ENCODE measurements at regions not wholly inside any gene's neighbourhood (a gene's known extent, or its start where the extent isn't known, plus 50 kb on each side); places are given as distances from the start of the nearest gene placed in this dataset.
"Not testable (repeated sequence)": the region's sequence is repeated elsewhere in the genome, so short reads cannot be mapped to it uniquely, and the experiment has no call there.

DNA sequence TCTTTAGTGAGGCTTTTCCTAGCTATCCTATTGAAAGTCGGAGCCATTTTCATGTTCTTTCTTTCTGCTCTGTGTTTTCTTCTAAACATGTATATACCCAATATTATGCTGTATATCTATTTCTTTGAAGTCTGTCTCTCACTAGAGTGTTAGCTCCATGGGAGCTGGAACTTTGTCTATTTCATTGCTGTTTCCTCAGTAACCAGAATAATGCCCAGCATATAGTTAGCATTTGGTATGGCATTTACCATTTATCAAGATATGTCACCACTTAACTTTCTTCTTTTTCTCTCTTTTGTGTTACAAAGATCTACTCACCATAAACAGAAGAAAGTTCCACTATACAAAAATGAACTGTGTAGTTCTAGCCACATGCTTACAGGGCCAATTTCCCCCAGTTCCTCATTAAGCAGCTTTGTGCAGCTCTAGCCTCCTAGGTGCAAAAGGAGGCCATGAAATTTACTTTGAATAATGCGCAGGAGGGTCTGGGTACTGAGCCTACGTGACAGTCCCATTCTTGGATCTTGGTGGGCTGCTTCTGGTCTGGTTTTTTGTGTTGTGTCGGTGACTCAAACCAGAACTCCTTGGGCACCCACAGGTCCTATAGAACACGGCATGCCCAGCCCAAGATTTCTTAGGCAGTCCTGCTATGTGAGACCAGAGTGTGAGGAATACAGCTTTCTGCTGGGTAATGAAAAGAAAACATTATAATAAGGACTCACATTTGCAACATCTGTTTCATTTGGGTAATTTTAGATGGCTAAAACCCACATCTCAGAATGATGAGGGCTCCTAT, 302.3 kb upstream of the IGFBP7 start:
- no peak for DNase-seq

DNA sequence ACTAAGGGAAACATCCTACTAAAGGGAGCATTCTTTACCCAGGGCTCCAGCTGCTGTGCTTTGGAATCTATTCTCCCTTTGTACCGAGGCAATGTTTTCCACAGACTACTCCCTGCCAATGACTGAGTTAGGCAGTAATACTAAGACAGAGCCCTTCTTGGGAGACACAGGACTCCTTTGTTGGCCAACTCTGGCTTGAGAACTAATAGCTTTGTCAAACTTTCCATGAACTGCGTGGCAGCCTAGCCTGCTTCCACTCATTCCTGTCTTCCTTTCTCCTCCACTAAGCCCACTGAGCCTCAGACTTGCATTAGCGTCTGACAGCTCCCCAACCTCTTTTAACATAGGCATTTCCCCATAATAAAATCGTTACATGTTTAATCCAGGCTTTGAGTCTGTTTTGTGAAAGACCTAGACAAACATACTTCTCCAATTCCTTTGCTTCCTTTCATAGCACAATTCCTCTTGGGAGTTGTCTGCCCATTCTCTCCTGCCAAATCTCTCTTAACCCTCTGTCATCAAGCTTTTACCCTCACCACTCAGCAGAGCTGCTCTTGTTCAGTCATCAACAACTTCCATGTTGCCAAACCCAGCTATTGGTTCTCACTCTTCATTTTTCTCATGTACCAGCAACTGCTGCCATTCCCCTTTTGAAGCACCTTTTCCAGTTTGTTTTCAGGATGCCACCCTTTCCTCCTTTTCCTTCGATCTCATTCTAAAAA, 300.3 kb upstream of the IGFBP7 start:
- DNase-seq: no peak

DNA sequence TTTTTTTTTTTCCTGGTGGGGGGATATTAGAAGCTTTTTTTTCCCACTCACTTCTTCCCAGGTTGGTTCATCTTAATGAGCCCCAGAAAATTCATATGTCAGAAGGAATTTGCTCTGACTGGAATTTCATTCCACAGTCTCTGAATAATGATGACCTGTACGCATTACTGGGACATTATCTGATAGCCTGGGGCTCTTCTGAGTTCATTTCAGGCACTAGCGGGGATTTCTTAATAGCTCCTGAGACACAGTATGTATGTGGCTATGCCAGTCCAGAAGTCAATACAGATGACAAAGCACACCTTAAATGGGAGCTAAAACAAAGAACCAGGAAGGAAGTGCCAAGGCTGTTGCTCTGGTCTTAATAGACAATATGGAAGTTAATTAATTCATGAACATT, 295.2 kb upstream of the IGFBP7 start:
- DNase-seq: no peak

DNA sequence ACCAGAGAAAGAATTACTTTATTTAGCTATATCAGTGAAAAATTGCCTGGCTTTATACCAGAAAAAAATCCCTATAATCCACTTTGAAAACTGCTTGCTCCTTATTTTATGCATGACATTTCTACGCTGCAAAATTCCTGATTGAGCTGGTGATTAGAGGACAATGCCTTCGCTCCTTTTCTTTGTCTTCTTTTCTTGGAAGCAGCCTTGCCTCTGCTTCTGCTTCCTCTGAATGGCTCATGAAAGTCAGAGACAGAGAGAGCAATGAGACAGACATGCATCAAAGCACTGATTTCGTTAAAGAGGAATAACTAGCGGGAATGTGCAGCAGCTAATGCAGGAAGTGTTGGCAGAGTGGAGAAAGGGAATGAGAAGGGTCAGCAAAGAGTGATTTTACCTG, 294.3 kb upstream of the IGFBP7 start:
- DNase-seq: no peak

DNA sequence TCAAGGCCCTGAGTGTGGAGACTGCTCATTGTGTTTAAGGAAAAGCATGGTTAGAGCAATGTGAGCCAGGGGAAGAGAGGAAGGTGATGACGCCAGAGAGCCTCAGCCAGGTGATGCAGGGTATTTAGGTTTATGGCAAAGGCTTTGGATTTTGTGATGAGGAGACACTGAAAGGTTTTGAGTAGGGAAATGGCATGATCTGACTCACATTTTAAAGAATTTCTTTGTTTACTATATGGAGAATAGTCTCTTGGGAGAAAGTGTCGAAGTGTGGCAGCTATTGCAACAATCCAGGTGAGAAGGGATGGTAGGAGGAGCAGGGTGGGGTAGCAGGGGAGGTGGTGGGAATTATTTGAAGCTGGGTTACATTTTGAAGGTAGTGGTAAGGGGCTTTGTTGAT, 293.4 kb upstream of the IGFBP7 start:
- no peak for DNase-seq

DNA sequence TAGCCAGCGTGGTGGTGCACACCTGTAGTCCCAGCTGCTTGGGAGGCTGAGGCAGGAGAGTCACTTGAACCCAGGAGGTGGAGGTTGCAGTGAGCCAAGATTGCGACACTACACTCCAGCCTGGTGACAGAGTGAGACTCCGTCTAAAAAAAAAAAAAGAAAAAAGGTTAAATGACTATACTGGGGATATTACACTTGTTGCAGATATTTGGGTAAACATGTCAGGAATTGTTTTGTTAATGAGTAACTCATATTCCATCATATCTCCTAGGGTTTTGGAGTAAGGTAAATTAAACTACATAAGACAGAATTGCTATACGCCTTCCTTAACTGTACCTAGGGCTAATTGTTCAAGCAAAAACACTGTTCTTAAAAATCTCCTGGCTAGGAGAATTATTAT, 291.4 kb upstream of the IGFBP7 start:
- no peak for DNase-seq

DNA sequence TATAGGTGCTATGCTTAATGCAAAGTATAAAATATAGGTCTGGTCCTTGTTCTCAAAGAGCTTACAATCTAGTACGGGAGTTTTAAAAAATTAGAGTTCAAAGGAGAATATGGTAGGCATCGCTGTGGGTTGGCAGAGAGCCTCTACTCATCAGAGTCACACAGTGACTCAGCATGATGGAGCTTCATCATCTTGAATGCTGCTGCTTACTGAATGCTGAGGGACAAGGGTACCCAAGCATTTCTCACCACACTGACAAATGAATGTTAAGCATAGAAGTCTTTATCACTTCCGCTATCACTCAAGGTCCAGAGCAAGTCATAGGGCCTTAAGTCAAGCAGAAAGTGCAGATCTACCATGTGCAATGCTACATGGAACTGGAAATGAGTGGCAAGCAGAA, 268.6 kb upstream of the IGFBP7 start:
- DNase-seq: no peak

DNA sequence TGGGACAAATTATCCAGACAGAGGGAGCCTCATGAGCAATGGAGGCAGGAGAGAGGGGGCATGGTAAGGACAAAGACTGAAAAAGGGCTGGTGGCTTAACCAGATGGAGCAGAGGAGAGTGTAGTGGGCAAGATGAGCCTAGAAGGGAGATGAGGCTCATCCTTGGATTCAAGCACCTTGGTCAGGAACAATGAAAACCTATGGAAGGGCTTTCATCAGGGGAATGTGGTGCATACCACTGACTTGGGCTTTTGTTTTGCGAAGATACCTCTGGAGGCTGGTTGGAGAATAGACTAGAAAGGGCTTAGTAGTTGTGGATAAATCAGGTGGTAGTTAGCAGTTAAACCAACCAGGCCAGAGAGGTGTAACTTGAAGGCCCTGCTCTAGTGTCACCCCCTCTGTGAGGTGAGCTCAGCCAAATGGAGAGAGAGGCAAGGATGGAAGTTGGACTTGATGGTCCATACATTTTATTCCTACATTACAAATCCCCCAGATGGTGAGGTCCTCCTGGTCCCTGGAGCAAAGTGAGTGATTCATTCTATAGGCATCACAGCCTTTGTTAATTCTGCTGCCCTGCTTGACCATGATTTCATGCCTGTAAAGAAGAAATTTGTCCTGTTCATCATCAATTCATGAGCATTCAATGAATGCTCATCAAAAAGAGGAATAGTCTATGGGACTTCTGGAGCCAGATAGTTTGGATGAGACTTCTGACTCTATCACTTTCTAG, 264.8 kb upstream of the IGFBP7 start:
- DNase-seq: no peak

DNA sequence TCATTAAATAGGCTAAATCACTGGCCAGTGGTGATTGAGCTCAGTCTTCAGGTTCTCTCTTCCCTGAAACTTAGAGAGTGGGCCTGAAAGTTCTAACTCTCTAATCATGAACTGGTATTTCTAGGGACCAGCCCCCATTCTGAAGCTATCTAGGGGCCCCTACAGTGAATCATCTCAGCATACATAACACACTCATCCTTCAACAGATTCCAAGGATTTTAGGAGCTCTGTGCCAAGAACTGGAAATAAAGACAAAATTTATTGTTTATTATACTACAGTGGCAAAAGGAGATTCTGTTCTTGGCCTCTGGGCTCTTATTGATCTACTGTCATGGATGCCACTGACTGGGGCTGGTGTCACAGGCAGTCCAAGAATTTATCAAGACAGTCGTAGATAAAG, 263.8 kb upstream of the IGFBP7 start:
- DNase-seq: no peak

DNA sequence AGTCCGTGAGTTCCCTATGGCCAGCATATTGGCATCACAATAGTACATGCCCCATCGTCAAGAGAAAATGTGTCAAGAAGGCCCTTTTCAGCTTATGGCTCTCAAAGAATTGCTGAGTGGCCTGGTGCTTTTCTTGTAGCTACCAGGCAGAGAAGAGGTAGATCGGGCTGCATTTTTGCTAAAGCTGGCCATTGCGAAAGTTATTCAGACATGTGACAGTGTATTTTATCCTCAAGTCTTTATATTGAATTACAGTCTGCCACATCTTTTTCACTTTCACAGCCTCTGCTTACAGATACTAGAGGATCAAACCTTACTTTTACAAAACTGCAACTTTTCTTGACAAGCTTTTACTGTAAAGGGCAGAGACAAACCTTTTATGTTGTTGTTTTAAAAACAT, 261.5 kb upstream of the IGFBP7 start:
- no peak for DNase-seq

DNA sequence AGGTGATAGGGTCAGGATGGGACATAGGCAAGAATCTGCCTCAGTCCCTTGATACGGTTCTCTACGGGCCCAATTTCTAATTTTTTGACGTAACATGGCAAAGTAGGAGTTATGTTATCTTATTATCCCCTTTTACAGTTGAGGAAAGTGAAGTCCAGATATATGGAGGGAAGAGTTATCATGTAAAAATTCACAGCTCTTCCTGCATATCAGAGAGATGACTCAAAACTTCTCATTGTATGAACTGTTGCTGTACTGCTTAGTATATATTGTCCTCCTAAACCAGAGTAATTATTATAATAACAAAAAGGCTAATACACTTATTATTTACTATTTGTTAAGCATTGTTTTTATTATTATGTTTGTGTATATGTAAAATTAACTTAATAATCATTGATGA, 260.5 kb upstream of the IGFBP7 start:
- no peak for DNase-seq

DNA sequence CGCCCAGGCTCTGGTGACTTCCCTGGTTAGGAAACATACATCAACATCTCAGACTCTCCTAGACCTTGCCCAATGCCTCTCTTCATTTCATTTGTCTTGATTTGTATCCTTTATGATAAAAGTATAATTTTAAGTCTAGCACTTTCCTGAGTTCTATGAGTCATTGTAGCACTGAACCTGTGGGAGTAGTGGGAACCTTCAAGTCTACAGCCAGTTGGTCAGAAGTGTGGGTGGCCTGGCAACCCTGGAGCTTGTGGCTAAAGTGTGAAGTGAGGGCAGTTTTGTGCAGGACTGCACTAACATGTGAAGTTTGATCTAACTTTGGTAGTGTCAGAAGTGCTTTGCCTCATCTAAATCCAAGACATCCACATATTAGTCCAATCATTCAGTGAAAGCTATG, 259.3 kb upstream of the IGFBP7 start:
- no peak for DNase-seq

DNA sequence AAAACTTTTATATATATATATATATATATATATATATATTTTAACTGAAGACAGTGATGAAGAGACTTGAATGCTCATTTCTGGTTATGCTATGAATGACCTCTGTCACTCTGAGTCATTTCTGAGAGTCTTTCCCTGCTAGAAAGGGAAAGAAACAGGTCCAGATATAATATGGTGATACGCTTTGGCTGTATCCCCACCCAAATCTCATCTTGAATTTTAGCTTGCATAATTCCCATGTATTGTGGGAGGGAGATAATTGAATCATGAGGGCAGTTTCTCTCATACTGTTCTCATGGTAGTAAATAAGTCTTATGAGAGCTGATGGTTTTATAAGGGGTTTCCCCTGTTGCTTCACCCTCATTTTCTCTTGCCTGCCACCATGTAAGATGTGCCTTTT, 254.1 kb upstream of the IGFBP7 start:
- no peak for DNase-seq

DNA sequence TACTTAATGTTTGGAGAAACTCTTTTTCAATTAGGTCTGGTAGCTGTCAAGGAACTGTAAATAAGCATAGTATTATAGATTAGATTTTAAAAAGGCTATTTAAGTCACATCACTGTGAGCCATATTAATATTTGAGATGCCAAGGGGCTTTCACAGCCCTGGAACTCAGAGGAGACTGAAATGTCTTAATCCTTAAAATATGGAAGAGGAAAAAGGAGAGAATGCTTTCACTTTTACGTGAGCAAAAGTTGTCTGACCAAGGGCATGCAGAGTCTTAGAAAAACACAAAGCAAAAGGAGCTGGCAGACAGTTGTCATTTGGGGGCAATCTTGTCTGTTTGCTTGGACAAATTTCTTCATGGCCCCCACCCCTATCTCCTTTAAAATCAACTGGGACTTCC, 253.2 kb upstream of the IGFBP7 start:
- no peak for DNase-seq

DNA sequence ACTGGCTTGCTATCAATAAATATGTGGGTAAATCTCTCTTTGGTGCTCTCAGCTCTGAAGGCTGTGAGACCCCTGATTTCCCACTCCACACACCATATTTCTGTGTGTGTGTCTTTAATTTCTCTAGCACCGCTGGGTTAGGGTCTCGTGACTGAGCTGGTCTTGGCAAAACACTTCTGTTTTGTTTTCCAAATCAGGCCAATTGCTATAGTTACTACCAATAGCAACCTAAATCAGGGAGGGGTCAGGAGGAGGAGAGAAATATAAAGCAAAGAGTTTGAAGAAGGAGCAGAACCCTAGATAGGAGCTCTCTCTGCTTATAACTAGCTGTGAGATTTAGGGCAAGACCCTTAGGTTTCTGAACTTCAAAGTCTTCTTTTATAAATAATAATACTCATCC, 250.5 kb upstream of the IGFBP7 start:
- peak in 1 of 2 donors; percentile 23 for DNase-seq

DNA sequence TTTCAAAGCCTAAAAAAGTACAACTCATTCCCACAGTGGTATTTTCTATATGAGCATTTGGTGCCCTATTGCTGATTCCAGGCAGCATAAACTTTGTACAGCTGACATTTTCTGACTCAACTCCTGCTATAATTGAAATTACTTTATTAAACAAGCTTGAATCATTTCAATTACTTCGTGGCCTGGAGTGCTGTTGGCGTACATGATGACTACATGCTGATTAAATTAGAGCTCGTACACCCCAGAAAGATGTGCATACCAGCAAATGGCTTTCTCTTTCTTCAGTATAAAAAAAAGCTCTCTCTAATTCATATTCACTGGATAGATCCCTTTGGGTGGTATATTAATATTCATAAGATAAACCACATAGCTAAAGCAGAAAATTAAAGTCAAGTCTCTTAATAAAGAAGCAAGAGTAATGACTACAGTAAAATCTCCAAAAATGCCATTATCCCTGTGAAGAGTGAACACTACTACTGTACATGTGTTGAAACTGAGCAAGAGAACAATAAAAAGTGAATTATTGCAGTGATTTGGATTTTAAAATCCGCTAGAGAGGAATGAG, 245.0 kb upstream of the IGFBP7 start:
- no peak for DNase-seq

DNA sequence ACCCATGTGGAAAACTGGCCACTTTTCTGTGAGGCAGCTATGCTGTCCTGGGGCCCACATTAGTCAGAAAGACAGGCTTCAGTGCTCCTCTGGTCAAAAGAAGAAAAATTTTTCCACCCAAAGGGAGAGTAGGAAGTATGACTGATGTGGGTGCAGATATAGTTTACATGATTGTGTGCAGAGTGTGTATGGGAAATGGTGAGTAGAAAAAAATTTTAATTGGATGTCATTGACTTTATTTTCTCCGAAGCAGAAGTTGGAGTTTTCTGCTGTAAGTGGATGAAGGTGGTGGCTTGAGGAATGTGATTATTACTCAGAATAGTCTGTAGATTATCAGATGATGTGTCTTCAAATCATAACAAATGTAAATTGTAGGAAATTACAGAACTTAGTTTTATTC, 241.5 kb upstream of the IGFBP7 start:
- DNase-seq: no peak

DNA sequence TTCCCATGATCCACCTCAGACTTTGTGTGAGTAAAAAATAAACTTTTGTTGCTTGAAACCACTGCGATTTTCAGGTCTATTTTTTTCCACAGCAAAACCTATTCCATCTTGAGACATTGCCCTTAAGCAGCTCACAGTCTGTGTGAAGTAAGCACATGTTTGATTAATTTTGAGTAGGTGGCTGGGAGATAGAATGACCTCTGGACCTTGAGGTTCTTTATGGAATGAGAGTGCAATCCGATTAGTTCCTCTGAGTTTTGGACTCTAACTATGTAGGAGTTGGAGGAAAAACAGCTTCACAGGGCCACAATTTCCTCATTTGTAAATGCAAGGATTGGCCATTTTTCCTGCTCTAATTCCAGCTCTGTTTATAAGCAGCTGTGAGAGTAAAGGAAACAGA, 234.1 kb upstream of the IGFBP7 start:
- no peak for DNase-seq

DNA sequence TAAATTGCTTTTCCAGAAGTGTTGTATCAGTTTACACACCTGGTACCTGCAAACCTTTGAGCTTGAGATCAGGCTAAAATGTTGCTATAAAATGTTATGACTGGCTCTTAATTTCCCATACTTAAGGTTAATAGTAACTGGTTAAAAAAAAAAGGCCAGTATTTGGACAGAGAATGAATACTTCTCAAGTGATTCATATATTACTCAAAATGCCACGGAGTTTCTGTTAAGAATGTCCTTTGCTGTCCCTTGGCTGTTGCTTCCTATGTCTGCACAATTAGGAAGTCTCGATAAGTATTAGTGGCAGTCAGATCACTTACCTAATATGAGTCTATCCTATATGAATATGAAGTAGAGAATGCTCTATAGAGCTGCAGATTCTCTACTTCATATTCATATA, 232.2 kb upstream of the IGFBP7 start:
- DNase-seq: no peak

DNA sequence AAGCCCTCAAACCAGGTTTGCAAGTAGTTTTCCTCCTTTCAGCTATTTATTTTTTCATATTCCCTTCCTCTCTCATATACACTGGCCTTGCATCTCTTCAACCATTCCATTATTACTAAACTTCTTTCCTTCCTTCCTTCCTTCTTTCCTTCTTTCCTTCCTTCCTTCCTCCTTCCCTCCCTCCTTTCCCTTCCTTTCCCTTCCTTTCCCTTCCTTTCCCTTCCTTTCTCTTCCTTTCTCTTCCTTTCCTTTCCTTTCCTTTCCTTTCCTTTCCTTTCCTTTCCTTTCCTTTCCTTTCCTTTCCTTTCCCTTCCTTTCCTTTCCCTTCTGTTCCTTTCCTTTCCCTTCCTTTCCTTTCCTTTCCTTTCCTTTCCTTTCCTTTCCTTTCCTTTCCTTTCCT, 228.7 kb upstream of the IGFBP7 start:
- DNase-seq: not testable (repeated sequence)

DNA sequence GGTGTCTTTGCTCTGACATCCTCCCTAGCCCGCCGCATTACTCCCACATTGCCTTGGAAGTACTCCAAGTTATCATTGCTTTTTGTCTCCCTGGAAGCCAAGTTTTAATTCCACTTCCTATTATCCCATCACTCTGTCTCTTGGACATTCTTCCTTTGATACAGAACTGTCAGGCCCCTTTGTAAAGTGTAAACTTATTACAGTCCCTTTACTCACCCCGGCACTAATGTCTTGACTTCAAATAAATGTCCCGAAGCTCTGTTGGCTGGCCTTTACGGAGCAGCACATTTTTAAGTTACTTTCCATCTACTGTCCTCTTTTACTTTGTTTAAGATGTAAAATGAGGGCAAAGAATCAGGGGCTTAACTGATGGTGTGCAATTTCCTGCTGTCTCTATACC, 223.5 kb upstream of the IGFBP7 start:
- no peak for DNase-seq

DNA sequence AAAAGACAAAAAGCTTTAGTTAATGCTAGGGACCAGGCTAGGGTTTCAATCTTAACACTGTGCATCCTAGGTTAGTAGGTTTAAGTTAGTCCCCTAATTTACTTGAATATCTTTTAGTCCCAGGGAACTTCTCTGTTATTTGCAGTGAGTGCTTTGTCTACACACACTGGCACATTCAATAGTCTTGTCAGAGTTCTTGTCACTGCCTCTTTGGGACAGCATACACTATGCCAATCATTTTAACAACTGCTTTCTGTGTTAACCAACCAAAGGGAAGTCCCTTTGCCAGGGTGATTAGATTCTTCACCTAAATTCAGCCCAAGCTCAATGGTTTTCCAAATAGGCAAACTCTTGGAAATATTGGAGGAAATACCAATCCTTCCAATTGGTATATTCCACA, 221.8 kb upstream of the IGFBP7 start:
- no peak for DNase-seq

DNA sequence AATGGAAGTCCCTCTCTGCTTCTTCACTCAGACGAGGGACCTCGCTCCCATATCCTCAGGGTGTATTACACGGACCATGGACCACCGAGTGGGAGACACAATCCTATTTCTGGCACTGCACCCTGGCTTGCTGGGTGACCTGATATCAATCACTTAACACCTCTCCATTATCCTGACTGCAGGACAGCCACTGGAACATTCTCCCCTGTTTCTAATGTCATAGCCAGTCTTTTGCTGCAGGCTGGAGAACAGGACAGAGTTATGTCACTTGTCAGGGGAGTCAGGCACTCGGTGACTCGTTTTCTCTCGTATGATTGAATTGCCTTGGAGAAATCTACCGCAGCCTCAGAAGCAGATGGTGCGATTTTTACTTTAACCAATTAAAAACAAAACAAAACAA, 219.1 kb upstream of the IGFBP7 start:
- DNase-seq: no peak

Data from right lung (tissue), 2 donors.